IMR-90 (cell line): ENCODE measurements at regions not wholly inside any gene's neighbourhood (a gene's known extent, or its start where the extent isn't known, plus 50 kb on each side); places are given as distances from the start of the nearest gene placed in this dataset.

ENCODE experiments used
- BHLHE40 ChIP-seq: fragments of 150-350 bp; IDR thresholded peaks from 2 replicates; pipeline ENCODE4 v1.6.1; 2016; ENCODE audit warnings: mild to moderate bottlenecking, low read depth, low read length
- CTCF ChIP-seq: conservative IDR thresholded peaks from 2 replicates; pipeline ENCODE4 v1.5.1; 2012; ENCODE audit warnings: mild to moderate bottlenecking, low read depth, low read length, improper control_type of control experiment
- POLR2A ChIP-seq: IDR thresholded peaks from 2 replicates; pipeline ENCODE4 v1.6.1; 2012; ENCODE audit warnings: mild to moderate bottlenecking, low read depth, low read length
- RAD21 ChIP-seq: IDR thresholded peaks from 2 replicates; pipeline ENCODE4 v1.6.1; 2012; ENCODE audit warnings: low read length, improper control_type of control experiment

GRCh38 chr1:173117761-173118160, 67.0 kb upstream of the TNFSF18 start:
- no peak for TF ChIP-seq POLR2A
- no peak for TF ChIP-seq CTCF
- TF ChIP-seq BHLHE40 = no peak
- TF ChIP-seq RAD21 = no peak
